HCT116 (cell line): ENCODE measurements at regions not wholly inside any gene's neighbourhood (a gene's known extent, or its start where the extent isn't known, plus 50 kb on each side); places are given as distances from the start of the nearest gene placed in this dataset.

ENCODE experiments used
- ATAC-seq: fragments of 200-7000 bp; cut with Tn5 transposase; 2 replicates; pipeline ENCODE4 v1.9.1; 2020; ENCODE audit warnings: mild to moderate bottlenecking, moderate library complexity
- BruUV-seq: library from RNA; stranded (reverse); fragments of 400-500 nt; replicated peaks from 2 replicates; lab custom pipeline; 2021; lab: Mats Ljungman, UMichigan
- CTCF ChIA-PET: fragments of 300-600 bp; sonication (Branson Sonifier 250); formaldehyde crosslinking; loops from one replicate; lab custom pipeline; 2021; ENCODE audit warnings: antibody characterized with exemption; lab: Charles Lee
- POLR2A ChIA-PET: fragments of 300-600, 350-600 bp; sonication (Branson Sonifier 250); formaldehyde crosslinking; loops from one replicate; lab custom pipeline; 2021; ENCODE audit warnings: antibody characterized with exemption; lab: Charles Lee
- RAD21 ChIA-PET, 2 experiments: fragments of 300-600 bp; sonication (Branson Sonifier 250); formaldehyde crosslinking; loops; one replicate each; lab custom pipeline; 2023; ENCODE audit warnings: low total read pairs in 2 of 2; ENCODE audit not compliant: uncharacterized antibody in 2 of 2, unreplicated experiment in 2 of 2, low non-redundant PET in 1 of 2; lab: Charles Lee
- DNase-seq: peaks from one replicate; pipeline ENCODE4 v3.0.0-alpha.2; 2010; ENCODE audit warnings: low read depth, low spot score
- H2AFZ ChIP-seq: fragments of 200-600 bp; shearing (Covaris generic), sonication (generic); 2 replicates; pipeline ENCODE4 v1.6.1; 2017; ENCODE audit warnings: low read depth, mixed run types, mixed read lengths, antibody characterized with exemption, low read length; ENCODE audit not compliant: poor library complexity, severe bottlenecking
- H3K27ac ChIP-seq: 2 replicates; pipeline ENCODE4 v1.5.1; 2012; ENCODE audit warnings: low read depth, low read length
- H3K27me3 ChIP-seq: fragments of 200-600 bp; sonication (generic); 2 replicates; pipeline ENCODE4 v1.6.1; 2016; ENCODE audit warnings: mixed run types, low read length, mixed read lengths; ENCODE audit not compliant: insufficient read depth
- H3K36me3 ChIP-seq, 2 experiments: fragments of 200-500 bp in 1 of 2; fragments of 200-600 bp in 1 of 2; sonication (Bioruptor generic) in 1 of 2; sonication (generic) in 1 of 2; 2 replicates each; pipeline versions ENCODE4 v1.5.1 to v1.6.1; 2014 to 2016; ENCODE audit warnings: low read length in 2 of 2, inconsistent platforms in 1 of 2, mixed read lengths in 1 of 2, mixed run types in 1 of 2; ENCODE audit not compliant: insufficient read depth in 2 of 2, control insufficient read depth in 1 of 2
- H3K4me1 ChIP-seq, 2 experiments: fragments of 200-600 bp in 1 of 2; sonication (generic) in 1 of 2; 2 replicates each; pipeline versions ENCODE4 v1.5.1 to v1.6.1; 2012 to 2017; ENCODE audit warnings: low read length in 2 of 2, inconsistent platforms in 1 of 2, mild to moderate bottlenecking in 1 of 2, mixed read lengths in 1 of 2, mixed run types in 1 of 2, moderate library complexity in 1 of 2; ENCODE audit not compliant: insufficient read depth in 2 of 2, control insufficient read depth in 1 of 2
- H3K4me2 ChIP-seq: fragments of 200-600 bp; sonication (generic); 2 replicates; pipeline ENCODE4 v1.6.1; 2017; ENCODE audit warnings: mixed run types, low read length, mixed read lengths
- H3K4me3 ChIP-seq, 2 experiments: fragments of 200-600 bp in 1 of 2; sonication (generic) in 1 of 2; replicated peaks in 1 of 2; 2 replicates each; pipeline ENCODE4 v1.5.1; 2011 to 2016; ENCODE audit warnings: low read length in 2 of 2, control low read depth in 1 of 2, low read depth in 1 of 2, mild to moderate bottlenecking in 1 of 2, mixed read lengths in 1 of 2, mixed run types in 1 of 2
- H3K79me2 ChIP-seq: fragments of 200-600 bp; sonication (generic); 2 replicates; pipeline ENCODE4 v1.6.1; 2017; ENCODE audit warnings: mild to moderate bottlenecking, mixed run types, low read length, moderate library complexity, mixed read lengths; ENCODE audit not compliant: insufficient read depth
- H3K9ac ChIP-seq: fragments of 200-600 bp; sonication (generic); 2 replicates; pipeline ENCODE4 v1.6.1; 2016; ENCODE audit warnings: low read length, mixed read lengths
- H3K9me2 ChIP-seq: fragments of 200-600 bp; sonication (generic), shearing (Covaris generic); 2 replicates; pipeline ENCODE4 v1.6.1; 2017; ENCODE audit warnings: mixed run types, mild to moderate bottlenecking, moderate library complexity; ENCODE audit not compliant: insufficient read depth
- H3K9me3 ChIP-seq, 2 experiments: fragments of 200-500 bp in 1 of 2; fragments of 200-600 bp in 1 of 2; sonication (Bioruptor generic) in 1 of 2; sonication (generic) in 1 of 2; 2 replicates each; pipeline ENCODE4 v1.6.1; 2014 to 2017; ENCODE audit warnings: low read length in 2 of 2, mixed read lengths in 2 of 2, inconsistent platforms in 1 of 2, low read depth in 1 of 2, mild to moderate bottlenecking in 1 of 2, mixed run types in 1 of 2, moderate library complexity in 1 of 2; ENCODE audit not compliant: control insufficient read depth in 1 of 2, insufficient read depth in 1 of 2
- H4K20me1 ChIP-seq: fragments of 200-600 bp; sonication (generic), shearing (Covaris generic); 2 replicates; pipeline ENCODE4 v1.6.1; 2017; ENCODE audit warnings: mixed run types, mild to moderate bottlenecking, moderate library complexity; ENCODE audit not compliant: insufficient read depth
- CBX3 ChIP-seq: IDR thresholded peaks from 2 replicates; pipeline ENCODE4 v1.6.1; 2012; ENCODE audit warnings: low read depth
- CEBPB ChIP-seq: IDR thresholded peaks from 2 replicates; pipeline ENCODE4 v1.6.1; 2012; ENCODE audit warnings: low read depth
- EGR1 ChIP-seq: IDR thresholded peaks from 2 replicates; pipeline ENCODE4 v1.6.1; 2012; ENCODE audit warnings: low read depth
- ELF1 ChIP-seq: IDR thresholded peaks from 2 replicates; pipeline ENCODE4 v1.6.1; 2012; ENCODE audit warnings: low read depth, borderline replicate concordance
- EZH2phosphoT487 ChIP-seq: fragments of 200-600 bp; IDR thresholded peaks from 2 replicates; pipeline ENCODE4 v1.6.1; 2018; ENCODE audit warnings: antibody characterized with exemption, borderline replicate concordance
- FOSL1 ChIP-seq: IDR thresholded peaks from 2 replicates; pipeline ENCODE4 v1.6.1; 2012; ENCODE audit warnings: low read depth
- POLR2A ChIP-seq: IDR thresholded peaks from 2 replicates; pipeline ENCODE4 v1.7.0; 2011; ENCODE audit warnings: borderline replicate concordance; ENCODE audit not compliant: insufficient read depth, insufficient read length; ENCODE audit errors: extremely low read depth
- POLR2AphosphoS5 ChIP-seq: IDR thresholded peaks from 2 replicates; pipeline ENCODE4 v1.6.1; 2011; ENCODE audit warnings: mild to moderate bottlenecking, low read depth, low read length, moderate library complexity
- RAD21 ChIP-seq: IDR thresholded peaks from 2 replicates; pipeline ENCODE4 v1.6.1; 2012; ENCODE audit warnings: low read depth, mild to moderate bottlenecking
- REST ChIP-seq: IDR thresholded peaks from 2 replicates; pipeline ENCODE4 v1.6.1; 2012; ENCODE audit warnings: low read depth
- SIN3A ChIP-seq: IDR thresholded peaks from 2 replicates; pipeline ENCODE4 v1.6.1; 2012; ENCODE audit warnings: low read depth
- SP1 ChIP-seq: IDR thresholded peaks from 2 replicates; pipeline ENCODE4 v1.6.1; 2012; ENCODE audit warnings: low read depth
- TCF7L2 ChIP-seq: IDR thresholded peaks from 2 replicates; pipeline ENCODE4 v1.7.0; 2011; ENCODE audit warnings: borderline replicate concordance, inconsistent platforms; ENCODE audit not compliant: insufficient read depth, insufficient read length; ENCODE audit errors: extremely low read depth
- YY1 ChIP-seq: IDR thresholded peaks from 2 replicates; pipeline ENCODE4 v1.6.1; 2011; ENCODE audit warnings: low read length, low read depth, moderate library complexity, mild to moderate bottlenecking; ENCODE audit not compliant: insufficient replicate concordance; ENCODE audit errors: extremely low read depth
- ZBTB33 ChIP-seq: IDR thresholded peaks from 2 replicates; pipeline ENCODE4 v1.6.1; 2011; ENCODE audit warnings: mild to moderate bottlenecking, low read length, moderate library complexity; ENCODE audit not compliant: insufficient replicate concordance; ENCODE audit errors: extremely low read depth
- ZFX ChIP-seq: fragments of 450-650 bp; IDR thresholded peaks from 2 replicates; pipeline ENCODE4 v1.6.1; 2017
- ZNF274 ChIP-seq: fragments of 200-500 bp; sonication (Bioruptor generic); IDR thresholded peaks from 2 replicates; pipeline ENCODE4 v1.6.1; 2014; ENCODE audit warnings: mild to moderate bottlenecking, low read depth, low read length, inconsistent platforms
- intact Hi-C: fragments of 100-400 bp; cut with micrococcal nuclease; formaldehyde crosslinking; loops from 2 replicates; pipeline ENCODE4 v1.10.0; 2022
- TF ChIP-seq, protein P1 (sequence below): IDR thresholded peaks from 2 replicates; pipeline ENCODE4 v1.6.1; 2012
- TF ChIP-seq, protein P2 (sequence below), 3 experiments: fragments of 200-600 bp in 1 of 3; sonication (generic) in 1 of 3; IDR thresholded peaks in 2 of 3; conservative IDR thresholded peaks in 1 of 3; 2 replicates each; pipeline ENCODE4 v1.5.1; 2012 to 2017; ENCODE audit warnings: low read depth in 2 of 3, low read length in 2 of 3, antibody characterized with exemption in 1 of 3, borderline replicate concordance in 1 of 3, control low read depth in 1 of 3, mild to moderate bottlenecking in 1 of 3, mixed read lengths in 1 of 3, mixed run types in 1 of 3, moderate library complexity in 1 of 3; ENCODE audit not compliant: insufficient read depth in 1 of 3

DNA sequence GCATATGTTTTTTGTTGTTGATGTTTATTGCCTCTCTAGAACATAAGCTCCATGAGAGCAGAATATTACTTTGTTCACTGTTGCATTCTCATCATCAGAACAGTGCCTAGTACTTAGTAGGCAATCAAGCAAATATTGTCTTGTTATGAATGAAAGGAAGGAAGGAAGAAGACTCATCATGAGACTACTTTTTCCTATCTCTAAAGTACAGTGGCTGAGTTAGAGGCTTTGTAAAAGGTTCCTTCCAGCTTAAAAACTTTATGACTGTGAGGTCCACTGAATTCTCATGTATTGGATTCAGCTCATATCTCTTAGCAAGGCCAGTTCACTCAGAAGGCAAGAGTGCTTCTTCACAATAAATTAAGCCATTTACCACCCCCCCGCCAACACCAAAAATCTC lies 171.8 kb upstream of the NR3C1 start:
- Histone ChIP-seq H3K9ac (no peak overlapping the region), H3K9me3 (no peaks in the 10 kb centered on the region), H4K20me1 (no peaks in the 10 kb centered on the region), H3K9me2 (no peaks in the 10 kb centered on the region; the same call in 1 of the 2 replicates), H3K4me3 (no peak overlapping the region), H3K4me2 (no peak overlapping the region), H3K27ac (no peak overlapping the region), H3K79me2 (no peaks in the 10 kb centered on the region), H3K36me3 (no peaks in the 10 kb centered on the region), H2AFZ (no peak overlapping the region), H3K4me1 (no peaks in the 10 kb centered on the region), H3K27me3 (no peaks in the 10 kb centered on the region)
- intact Hi-C loops = no loop called here
- no TSS peak for BruUV-seq
- ChIA-PET CTCF (no interaction called here), RAD21 (no interaction called here), POLR2A (no interaction called here)
- TF ChIP-seq CBX3 (no peak), SIN3A (no peak), TCF7L2 (no peak), ZBTB33 (no peak), CEBPB (no peak), ELF1 (no peak), RAD21 (no peak), POLR2A (no peak), REST (no peak), SP1 (no peak), ZFX (no peak), EZH2phosphoT487 (no peak), ZNF274 (no peak), EGR1 (no peak), POLR2AphosphoS5 (no peak), YY1 (no peak), FOSL1 (no peak)
- TF ChIP-seq, protein P1, sequence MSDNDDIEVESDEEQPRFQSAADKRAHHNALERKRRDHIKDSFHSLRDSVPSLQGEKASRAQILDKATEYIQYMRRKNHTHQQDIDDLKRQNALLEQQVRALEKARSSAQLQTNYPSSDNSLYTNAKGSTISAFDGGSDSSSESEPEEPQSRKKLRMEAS = no peak
- TF ChIP-seq, protein P2, sequence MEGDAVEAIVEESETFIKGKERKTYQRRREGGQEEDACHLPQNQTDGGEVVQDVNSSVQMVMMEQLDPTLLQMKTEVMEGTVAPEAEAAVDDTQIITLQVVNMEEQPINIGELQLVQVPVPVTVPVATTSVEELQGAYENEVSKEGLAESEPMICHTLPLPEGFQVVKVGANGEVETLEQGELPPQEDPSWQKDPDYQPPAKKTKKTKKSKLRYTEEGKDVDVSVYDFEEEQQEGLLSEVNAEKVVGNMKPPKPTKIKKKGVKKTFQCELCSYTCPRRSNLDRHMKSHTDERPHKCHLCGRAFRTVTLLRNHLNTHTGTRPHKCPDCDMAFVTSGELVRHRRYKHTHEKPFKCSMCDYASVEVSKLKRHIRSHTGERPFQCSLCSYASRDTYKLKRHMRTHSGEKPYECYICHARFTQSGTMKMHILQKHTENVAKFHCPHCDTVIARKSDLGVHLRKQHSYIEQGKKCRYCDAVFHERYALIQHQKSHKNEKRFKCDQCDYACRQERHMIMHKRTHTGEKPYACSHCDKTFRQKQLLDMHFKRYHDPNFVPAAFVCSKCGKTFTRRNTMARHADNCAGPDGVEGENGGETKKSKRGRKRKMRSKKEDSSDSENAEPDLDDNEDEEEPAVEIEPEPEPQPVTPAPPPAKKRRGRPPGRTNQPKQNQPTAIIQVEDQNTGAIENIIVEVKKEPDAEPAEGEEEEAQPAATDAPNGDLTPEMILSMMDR (IDR thresholded peaks at IDR 0.05 in 2 of 3, conservative IDR thresholded peaks at IDR 0.05 in 1 of 3; ENCODE audit: borderline replicate concordance in 1 of 3, insufficient read depth in 1 of 3, low read depth in 2 of 3, low read length in 2 of 3) = no peak
- no peak for ATAC-seq
- DNase-seq = no peak
